Mammary epithelial cell (primary cell): ENCODE measurements at regions not wholly inside any gene's neighbourhood (a gene's known extent, or its start where the extent isn't known, plus 50 kb on each side); places are given as distances from the start of the nearest gene placed in this dataset.

Experiments
- CTCF ChIP-seq, 2 donors: IDR thresholded peaks in 1 of 2; conservative IDR thresholded peaks in 1 of 2; 2 replicates each; pipeline ENCODE4 v1.5.1; 2011 to 2012; ENCODE audit warnings: inconsistent platforms in 2 of 2, low read length in 2 of 2, mild to moderate bottlenecking in 2 of 2, control low read depth in 1 of 2, low read depth in 1 of 2; ENCODE audit not compliant: insufficient read depth in 1 of 2; ENCODE audit errors: extremely low read depth in 1 of 2
- EZH2 ChIP-seq: IDR thresholded peaks from 2 replicates; pipeline ENCODE4 v1.6.1; 2012; ENCODE audit warnings: low read length, inconsistent platforms, borderline replicate concordance

DNA sequence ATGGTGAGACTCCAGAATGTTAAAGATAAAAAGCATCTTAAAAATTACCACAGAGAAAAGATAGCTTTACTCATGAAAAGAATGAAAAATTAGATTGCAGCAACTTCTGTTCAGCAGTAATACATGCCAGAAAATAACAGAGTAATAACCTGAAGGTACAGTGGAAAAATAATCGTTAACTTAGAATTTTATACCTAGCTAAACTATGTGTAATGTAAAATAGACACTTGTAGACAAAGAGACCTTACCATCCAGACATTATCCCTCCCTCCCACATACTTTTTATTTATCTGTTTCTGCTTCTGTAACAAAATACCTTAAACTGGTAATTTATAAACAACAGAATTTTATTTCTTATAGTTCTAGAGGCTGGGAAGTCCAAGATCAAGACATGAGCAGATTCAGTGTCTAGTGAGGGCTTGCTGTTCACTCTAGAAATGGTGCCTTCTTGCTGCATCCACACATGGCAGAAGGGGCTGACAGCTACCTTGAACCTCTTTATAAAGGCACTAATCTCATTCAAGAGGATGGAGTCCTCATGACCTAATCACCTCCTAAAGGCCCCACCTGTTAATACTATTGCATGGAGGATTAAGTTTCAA lies 90.7 kb downstream of the COL6A6 start:
- TF ChIP-seq CTCF (conservative IDR thresholded peaks at IDR 0.05 in 1 of 2, IDR thresholded peaks at IDR 0.05 in 1 of 2; ENCODE audit: extremely low read depth in 1 of 2, insufficient read depth in 1 of 2, low read depth in 1 of 2, low read length in 2 of 2) (no peak), EZH2 (no peak)
